ENCODE measurements at regions not wholly inside any gene's neighbourhood (a gene's known extent, or its start where the extent isn't known, plus 50 kb on each side); places are given as distances from the start of the nearest gene placed in this dataset.
A peak's percentile ranks its signal among the peaks of the same experiment; 100 is the strongest.

DNA sequence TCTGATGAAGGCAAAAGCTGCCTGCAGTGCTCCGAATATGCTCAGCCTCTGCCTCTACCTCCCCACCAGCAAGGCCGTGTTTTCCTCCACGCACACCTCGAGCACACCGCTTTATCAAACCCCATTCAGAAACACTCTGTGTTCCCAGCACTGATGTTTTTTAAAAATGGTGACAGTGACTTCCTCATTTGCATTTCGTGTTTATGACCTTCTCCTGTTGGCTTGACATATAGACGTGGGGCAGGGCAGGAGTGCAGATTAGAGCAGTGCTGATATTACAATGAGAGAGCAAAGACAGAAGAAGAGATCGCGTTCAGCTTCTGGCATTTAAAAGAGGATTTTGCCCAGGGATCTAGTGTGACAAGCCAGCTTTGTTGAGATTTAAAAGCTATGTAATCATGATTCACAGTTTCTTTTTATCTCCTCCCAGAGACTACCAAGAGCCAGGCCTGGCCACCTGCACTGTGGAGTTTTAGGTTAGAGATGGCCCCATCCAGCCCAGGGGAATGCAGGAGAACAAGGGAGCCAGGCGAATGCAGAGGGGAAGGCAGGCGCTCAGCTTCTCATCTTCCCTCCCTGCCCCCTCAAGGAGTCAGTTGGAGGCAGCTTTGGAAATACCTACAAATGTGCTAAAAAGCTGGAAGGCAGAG is 61.5 kb upstream of the NEDD4L start:
- H3K36me3 ChIP-seq (ENCODE audit: low read depth): no peaks in the 10 kb centered on the region
- H3K27ac ChIP-seq (ENCODE audit: poor library complexity, severe bottlenecking): no peak overlapping the region
- H3K27me3 ChIP-seq (ENCODE audit: insufficient read depth, poor library complexity, severe bottlenecking): no peaks in the 10 kb centered on the region
- DNase-seq (ENCODE audit: low spot score): no peak
- no peaks in the 10 kb centered on the region for H3K9me3 ChIP-seq (ENCODE audit: severe bottlenecking)
- H3K4me1 ChIP-seq (ENCODE audit: insufficient read depth, poor library complexity, severe bottlenecking): peaks cover 7% of the 10 kb centered on the region
- no peak for TF ChIP-seq CTCF (IDR thresholded peaks at IDR 0.05; ENCODE audit: poor library complexity, severe bottlenecking)
- H3K4me3 ChIP-seq (ENCODE audit: severe bottlenecking): no peak overlapping the region
- no peak for ATAC-seq (ENCODE audit: low read depth)

DNA sequence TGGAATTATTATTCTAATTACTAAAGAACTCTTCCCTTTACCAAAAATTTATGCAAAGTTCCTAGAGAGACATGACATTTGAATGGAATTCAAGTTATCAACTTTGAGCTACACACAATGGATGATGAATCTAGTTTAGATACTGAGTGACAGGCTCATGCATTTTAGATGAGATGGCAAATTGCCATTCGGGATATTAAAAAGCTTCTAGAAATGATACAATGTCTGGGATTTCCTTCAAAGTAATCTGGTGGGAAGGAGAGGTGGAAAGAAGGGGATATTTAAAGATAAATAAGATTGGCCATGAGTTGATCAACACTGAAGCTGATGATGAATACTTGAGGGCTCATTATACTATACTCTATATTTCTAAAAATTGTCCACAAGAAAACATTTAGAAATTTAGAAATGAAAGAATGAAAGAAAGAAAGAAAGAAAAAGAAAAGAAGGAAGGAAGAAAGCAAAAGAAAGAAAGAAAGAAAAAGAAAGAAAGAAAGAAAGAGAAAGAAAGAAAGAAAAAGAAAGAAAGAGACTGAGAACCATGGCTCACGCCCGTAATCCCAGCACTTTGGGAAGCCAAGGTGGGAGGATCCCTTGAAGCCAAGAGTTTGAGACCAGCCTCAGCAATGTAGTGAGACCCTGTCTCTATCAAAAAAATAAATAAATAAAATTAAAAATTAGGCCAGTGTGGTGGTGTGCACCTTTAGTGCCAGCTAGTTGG is 62.6 kb upstream of the NEDD4L start:
- no peak for ATAC-seq (ENCODE audit: low read depth)
- no peak for DNase-seq (ENCODE audit: low spot score)
- TF ChIP-seq CTCF (IDR thresholded peaks at IDR 0.05; ENCODE audit: poor library complexity, severe bottlenecking): no peak
- Histone ChIP-seq H3K9me3 (ENCODE audit: severe bottlenecking) (no peaks in the 10 kb centered on the region), H3K4me3 (ENCODE audit: severe bottlenecking) (no peak overlapping the region), H3K27me3 (ENCODE audit: insufficient read depth, poor library complexity, severe bottlenecking) (no peaks in the 10 kb centered on the region), H3K36me3 (ENCODE audit: low read depth) (no peaks in the 10 kb centered on the region), H3K27ac (ENCODE audit: poor library complexity, severe bottlenecking) (no peak overlapping the region), H3K4me1 (ENCODE audit: insufficient read depth, poor library complexity, severe bottlenecking) (peaks cover 7% of the 10 kb centered on the region)

DNA sequence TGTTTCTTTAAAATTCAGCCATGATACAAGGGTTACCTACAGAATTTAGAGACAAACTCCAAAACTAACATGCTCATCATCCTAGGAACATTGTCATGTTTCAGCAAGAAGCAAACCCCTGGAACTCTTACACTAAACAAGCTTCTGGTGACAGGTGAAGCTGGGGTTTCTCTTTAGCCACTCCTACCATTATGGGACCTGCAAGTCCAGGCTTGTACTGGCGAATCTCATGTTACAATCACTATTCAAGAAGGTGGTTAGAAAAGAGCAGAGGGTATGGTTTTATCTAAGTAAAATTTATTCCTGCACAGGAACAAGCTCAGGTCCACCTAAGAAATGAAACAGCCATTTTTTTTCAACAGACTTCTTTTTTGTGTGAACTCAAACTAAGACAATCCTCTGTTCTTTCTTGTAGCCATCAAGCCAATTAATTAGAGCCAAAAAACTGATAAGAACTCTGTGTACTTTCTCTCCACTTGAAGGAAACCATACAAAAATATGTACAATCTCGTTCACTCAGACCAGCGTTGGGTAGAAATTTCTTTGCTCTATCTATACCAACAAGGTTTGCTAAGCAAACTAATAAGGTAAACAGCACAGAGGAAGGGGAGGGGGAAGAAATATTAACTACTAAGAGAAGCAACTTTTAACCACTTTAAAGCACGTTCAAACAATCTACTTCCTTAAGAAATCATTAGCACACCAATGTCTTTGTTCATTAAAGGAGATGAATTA is 63.3 kb upstream of the NEDD4L start:
- Histone ChIP-seq H3K9me3 (ENCODE audit: severe bottlenecking) (peaks cover 2% of the 10 kb centered on the region), H3K27ac (ENCODE audit: poor library complexity, severe bottlenecking) (no peak overlapping the region), H3K36me3 (ENCODE audit: low read depth) (no peaks in the 10 kb centered on the region), H3K4me3 (ENCODE audit: severe bottlenecking) (no peak overlapping the region), H3K4me1 (ENCODE audit: insufficient read depth, poor library complexity, severe bottlenecking) (peaks cover 7% of the 10 kb centered on the region), H3K27me3 (ENCODE audit: insufficient read depth, poor library complexity, severe bottlenecking) (no peaks in the 10 kb centered on the region)
- no peak for TF ChIP-seq CTCF (IDR thresholded peaks at IDR 0.05; ENCODE audit: poor library complexity, severe bottlenecking)
- peak; percentile 50; the same call in 1 of the 3 replicates for ATAC-seq (ENCODE audit: low read depth)
- DNase-seq (ENCODE audit: low spot score): no peak

DNA sequence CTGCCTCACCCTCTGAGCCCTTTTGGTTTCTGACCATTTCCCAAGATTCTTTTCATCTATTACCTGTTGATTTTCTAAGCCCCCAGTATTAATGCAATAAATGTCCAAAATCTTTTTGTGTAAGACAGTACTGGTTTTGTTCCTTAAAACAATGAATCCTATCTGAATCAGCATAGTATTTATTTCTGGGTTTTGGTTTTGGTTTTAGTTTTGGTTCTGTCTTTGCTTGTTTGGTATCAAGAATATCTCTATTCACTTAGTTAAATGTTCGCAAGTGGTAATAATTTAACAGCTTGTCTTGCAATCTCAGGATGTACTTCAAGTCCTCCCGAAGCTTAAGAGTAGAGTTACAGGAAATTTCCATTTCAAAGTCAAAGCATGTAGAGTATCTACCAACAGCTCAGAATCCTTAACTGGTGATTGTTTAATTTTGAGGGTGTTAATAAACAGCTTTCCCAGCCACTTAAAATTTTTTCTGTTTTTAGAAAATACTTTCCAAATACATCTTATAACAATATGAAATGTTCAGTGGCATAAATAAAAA is 67.7 kb upstream of the NEDD4L start:
- peaks cover 2% of the 10 kb centered on the region for H3K9me3 ChIP-seq (ENCODE audit: severe bottlenecking)
- peaks cover 7% of the 10 kb centered on the region for H3K4me1 ChIP-seq (ENCODE audit: insufficient read depth, poor library complexity, severe bottlenecking)
- TF ChIP-seq CTCF (IDR thresholded peaks at IDR 0.05; ENCODE audit: poor library complexity, severe bottlenecking): no peak
- H3K4me3 ChIP-seq (ENCODE audit: severe bottlenecking): no peak overlapping the region
- no peak overlapping the region for H3K27ac ChIP-seq (ENCODE audit: poor library complexity, severe bottlenecking)
- no peaks in the 10 kb centered on the region for H3K36me3 ChIP-seq (ENCODE audit: low read depth)
- no peak for DNase-seq (ENCODE audit: low spot score)
- H3K27me3 ChIP-seq (ENCODE audit: insufficient read depth, poor library complexity, severe bottlenecking): no peaks in the 10 kb centered on the region
- ATAC-seq (ENCODE audit: low read depth): no peak
